ENCODE measurements at regions not wholly inside any gene's neighbourhood (a gene's known extent, or its start where the extent isn't known, plus 50 kb on each side); places are given as distances from the start of the nearest gene placed in this dataset.

- no peak overlapping the region for H2AFZ ChIP-seq (ENCODE audit: control insufficient read depth, low read depth, low read length)
- H3K27me3 ChIP-seq (replicated peaks in 1 of 2; ENCODE audit: control insufficient read depth in 2 of 2, insufficient read depth in 2 of 2, low read length in 1 of 2) = no peaks in the 10 kb centered on the region
- no peak overlapping the region for H3K4me2 ChIP-seq (ENCODE audit: control insufficient read depth, insufficient read depth)
- H4K20me1 ChIP-seq (ENCODE audit: control insufficient read depth, insufficient read depth) = no peaks in the 10 kb centered on the region
- peaks cover 5% of the 10 kb centered on the region for H3K9me3 ChIP-seq (replicated peaks; ENCODE audit: control insufficient read depth, insufficient read depth, low read length)
- POLR2A ChIA-PET = no interaction called here
- H3K36me3 ChIP-seq (ENCODE audit: control insufficient read depth in 2 of 2, insufficient read depth in 2 of 2, low read length in 1 of 2) = peaks cover 0 to 3% of the 10 kb centered on the region in 2 experiments; a peak in 2 of 4 replicates
- SMC1A ChIA-PET (ENCODE audit: uncharacterized antibody, unreplicated experiment) = interaction anchor here (0.9 to 1.3 kb wide), 2 partner anchors 12 to 18 kb away, joined by 3 read pairs; no protein-coding TSS in a partner anchor
- H3K79me2 ChIP-seq (ENCODE audit: control insufficient read depth, insufficient read depth, low read length) = no peaks in the 10 kb centered on the region
- TF ChIP-seq CBX3 (IDR thresholded peaks at IDR 0.05; ENCODE audit: borderline replicate concordance, low read depth) (no peak), RELB (IDR thresholded peaks at IDR 0.05; ENCODE audit: low read depth) (no peak), CUX1 (IDR thresholded peaks at IDR 0.05; ENCODE audit: insufficient replicate concordance, low read depth, low read length) (no peak), TCF7 (IDR thresholded peaks at IDR 0.05; ENCODE audit: borderline replicate concordance) (no peak), RAD21 (IDR thresholded peaks at IDR 0.05; ENCODE audit: insufficient read depth, low read depth, low read length) (no peak), BCL3 (IDR thresholded peaks at IDR 0.05; ENCODE audit: borderline replicate concordance, insufficient read depth, low read depth, low read length, poor library complexity, severe bottlenecking) (no peak), PBX3 (IDR thresholded peaks at IDR 0.05; ENCODE audit: insufficient replicate concordance, low read depth, low read length) (no peak), NFYB (IDR thresholded peaks at IDR 0.05; ENCODE audit: insufficient read depth, low read depth, low read length) (no peak), RB1 (IDR thresholded peaks at IDR 0.05; ENCODE audit: borderline replicate concordance) (no peak), CHD1 (IDR thresholded peaks at IDR 0.05; ENCODE audit: low read depth, low read length) (no peak), TCF3 (IDR thresholded peaks at IDR 0.05; ENCODE audit: borderline replicate concordance, insufficient read depth, low read depth, low read length) (no peak)
- no peak overlapping the region for H3K27ac ChIP-seq (ENCODE audit: control insufficient read depth, insufficient read depth)
- no peaks in the 10 kb centered on the region for H3K4me1 ChIP-seq (ENCODE audit: control insufficient read depth, insufficient read depth, low read length)
- DNase-seq (ENCODE audit: low read depth, low spot score) = no peak
- no TSS peak for BruUV-seq (replicated peaks)
- intact Hi-C loops (cut with micrococcal nuclease; ENCODE audit: unreplicated experiment) (no loop called here), in situ Hi-C loops (cut with MboI) (no loop called here)
- RAD21 ChIA-PET (ENCODE audit: unreplicated experiment) = no interaction called here
- H3K9ac ChIP-seq (ENCODE audit: control insufficient read depth, insufficient read depth, low read length) = no peak overlapping the region
- CTCF ChIA-PET = interaction anchor here (1.0 to 1.3 kb wide), 2 partner anchors 42 to 187 kb away, joined by 3 to 4 read pairs; no protein-coding TSS in a partner anchor
- no peak for FAIRE-seq
- no peak overlapping the region for H3K4me3 ChIP-seq
- ATAC-seq = no peak
Observed at GRCh38 chr22:35189559-35189958, 67.7 kb upstream of the HMGXB4 start.
